Mammary epithelial cell (primary cell): ENCODE measurements at regions not wholly inside any gene's neighbourhood (a gene's known extent, or its start where the extent isn't known, plus 50 kb on each side); places are given as distances from the start of the nearest gene placed in this dataset.

Experiments used
- CTCF ChIP-seq, 2 donors: IDR thresholded peaks in 1 of 2; conservative IDR thresholded peaks in 1 of 2; 2 replicates each; pipeline ENCODE4 v1.5.1; 2011 to 2012; ENCODE audit warnings: inconsistent platforms in 2 of 2, low read length in 2 of 2, mild to moderate bottlenecking in 2 of 2, control low read depth in 1 of 2, low read depth in 1 of 2; ENCODE audit not compliant: insufficient read depth in 1 of 2; ENCODE audit errors: extremely low read depth in 1 of 2
- EZH2 ChIP-seq: IDR thresholded peaks from 2 replicates; pipeline ENCODE4 v1.6.1; 2012; ENCODE audit warnings: low read length, inconsistent platforms, borderline replicate concordance

- no peak for TF ChIP-seq CTCF (conservative IDR thresholded peaks at IDR 0.05 in 1 of 2, IDR thresholded peaks at IDR 0.05 in 1 of 2; ENCODE audit: extremely low read depth in 1 of 2, insufficient read depth in 1 of 2, low read depth in 1 of 2, low read length in 2 of 2)
- TF ChIP-seq EZH2, result no peak
These were observed 63.7 kb upstream of the WDFY2 start for GRCh38 chr13:51520524-51520923.
